DOHH2 (cell line): ENCODE measurements at regions not wholly inside any gene's neighbourhood (a gene's known extent, or its start where the extent isn't known, plus 50 kb on each side); places are given as distances from the start of the nearest gene placed in this dataset.

ENCODE experiments used
- EZH2phosphoT487 ChIP-seq: fragments of 200-600 bp; sonication (generic); IDR thresholded peaks from 2 replicates; pipeline ENCODE4 v1.6.1; 2017; ENCODE audit warnings: borderline replicate concordance, mild to moderate bottlenecking, antibody characterized with exemption, low read length, moderate library complexity, mixed read lengths
- TF ChIP-seq, protein P1 (sequence below): fragments of 200-600 bp; sonication (generic); IDR thresholded peaks from one replicate; pipeline ENCODE4 v1.5.1; 2014; ENCODE audit warnings: antibody characterized with exemption, mild to moderate bottlenecking, low read depth, low read length; ENCODE audit not compliant: poor library complexity, severe bottlenecking

GRCh38 chr3:20344400-20344959 lies 158.5 kb upstream of the SGO1 start:
- TF ChIP-seq, protein P1, sequence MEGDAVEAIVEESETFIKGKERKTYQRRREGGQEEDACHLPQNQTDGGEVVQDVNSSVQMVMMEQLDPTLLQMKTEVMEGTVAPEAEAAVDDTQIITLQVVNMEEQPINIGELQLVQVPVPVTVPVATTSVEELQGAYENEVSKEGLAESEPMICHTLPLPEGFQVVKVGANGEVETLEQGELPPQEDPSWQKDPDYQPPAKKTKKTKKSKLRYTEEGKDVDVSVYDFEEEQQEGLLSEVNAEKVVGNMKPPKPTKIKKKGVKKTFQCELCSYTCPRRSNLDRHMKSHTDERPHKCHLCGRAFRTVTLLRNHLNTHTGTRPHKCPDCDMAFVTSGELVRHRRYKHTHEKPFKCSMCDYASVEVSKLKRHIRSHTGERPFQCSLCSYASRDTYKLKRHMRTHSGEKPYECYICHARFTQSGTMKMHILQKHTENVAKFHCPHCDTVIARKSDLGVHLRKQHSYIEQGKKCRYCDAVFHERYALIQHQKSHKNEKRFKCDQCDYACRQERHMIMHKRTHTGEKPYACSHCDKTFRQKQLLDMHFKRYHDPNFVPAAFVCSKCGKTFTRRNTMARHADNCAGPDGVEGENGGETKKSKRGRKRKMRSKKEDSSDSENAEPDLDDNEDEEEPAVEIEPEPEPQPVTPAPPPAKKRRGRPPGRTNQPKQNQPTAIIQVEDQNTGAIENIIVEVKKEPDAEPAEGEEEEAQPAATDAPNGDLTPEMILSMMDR, result no peak
- TF ChIP-seq EZH2phosphoT487, result no peak
